Stimulated activated CD4-positive, alpha-beta T cell treated with anti-CD3 and anti-CD28 coated beads, Interleukin-4, amount 100 ng/mL, for 48 hours (primary cell): ENCODE measurements at regions not wholly inside any gene's neighbourhood (a gene's known extent, or its start where the extent isn't known, plus 50 kb on each side); places are given as distances from the start of the nearest gene placed in this dataset.
"Not testable (repeated sequence)": the region's sequence is repeated elsewhere in the genome, so short reads cannot be mapped to it uniquely, and the experiment has no call there.

Experiments
- DNase-seq, 2 donors: peaks; one replicate each; pipeline ENCODE4 v3.0.0-alpha.2; 2020; ENCODE audit warnings: low read depth in 2 of 2

DNA sequence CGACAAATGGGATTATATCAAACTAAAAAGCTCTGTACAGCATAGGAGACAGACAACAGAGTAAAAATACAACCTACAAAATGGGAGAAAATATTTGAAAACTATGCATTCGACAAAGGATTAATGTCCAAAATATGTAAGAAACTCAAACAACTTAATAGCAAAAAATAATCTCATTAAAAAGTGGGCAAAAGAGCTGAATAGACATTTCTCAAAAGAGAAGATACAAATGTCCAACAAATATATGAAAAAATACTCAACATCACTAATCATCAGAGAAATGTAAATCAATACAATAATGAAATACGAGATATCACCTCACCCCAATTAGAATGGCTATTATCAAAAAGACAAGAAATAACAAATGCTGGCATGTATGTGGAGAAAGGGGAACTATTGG is 272.9 kb downstream of the KLHL13 start:
- no peak for DNase-seq

GRCh38 chrX:117840645-117841044 is 276.0 kb downstream of the KLHL13 start:
- no peak for DNase-seq

DNA sequence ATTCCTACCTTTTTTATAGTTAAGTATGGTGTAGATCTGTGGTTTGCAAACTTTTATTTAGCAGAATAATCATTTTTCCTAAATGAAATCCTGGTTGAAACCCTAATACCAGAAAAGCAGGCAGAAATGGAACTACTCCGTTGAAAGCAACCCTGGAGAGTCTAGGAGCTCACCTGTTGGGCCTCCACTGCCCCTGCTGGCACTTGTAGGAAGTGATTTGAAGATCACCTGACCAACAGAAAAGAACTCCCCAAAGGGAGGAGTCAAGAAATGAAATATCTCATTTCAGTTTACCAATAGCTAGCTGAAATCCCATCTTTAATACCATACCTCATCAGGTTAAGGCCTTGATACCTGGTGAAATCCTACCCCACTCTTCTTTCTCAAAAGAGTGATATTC is 277.1 kb downstream of the KLHL13 start:
- peak in 1 of 2 donors; percentile 0 for DNase-seq

DNA sequence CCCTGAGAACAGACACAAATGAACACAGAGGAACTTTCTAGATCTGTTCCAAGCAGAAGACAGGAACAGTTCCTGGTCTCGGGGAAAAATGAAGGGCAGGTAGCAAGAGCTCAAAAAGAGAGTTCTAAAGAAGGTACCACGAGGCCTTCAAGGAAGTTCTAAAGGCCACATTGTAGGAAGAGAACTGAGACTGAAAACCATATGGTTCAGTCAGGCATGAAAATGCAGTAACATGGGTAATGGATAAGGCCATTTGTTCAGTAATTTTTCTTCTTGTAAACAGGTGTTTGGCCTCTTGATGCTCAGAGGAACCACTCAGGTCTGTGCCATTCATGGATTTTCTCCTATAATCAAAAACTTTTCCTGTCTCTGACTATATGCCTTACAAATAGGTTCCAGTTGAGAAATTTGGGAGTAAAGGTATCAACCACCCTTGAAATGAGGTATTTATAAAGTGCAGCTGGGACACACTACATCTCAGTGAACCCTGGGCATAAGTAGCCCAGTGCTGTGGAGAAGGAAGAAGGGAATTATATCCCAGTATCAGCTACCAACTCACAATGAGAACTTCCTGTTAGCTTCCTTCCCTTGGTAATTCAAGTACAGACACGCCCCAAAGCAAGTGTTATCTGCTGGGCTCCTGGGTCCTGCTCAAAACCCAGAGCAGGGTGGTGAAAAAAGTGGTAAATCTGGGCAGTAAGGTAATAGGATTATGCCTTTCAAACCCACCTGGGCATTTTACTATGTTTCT is 277.9 kb downstream of the KLHL13 start:
- DNase-seq = no peak

DNA sequence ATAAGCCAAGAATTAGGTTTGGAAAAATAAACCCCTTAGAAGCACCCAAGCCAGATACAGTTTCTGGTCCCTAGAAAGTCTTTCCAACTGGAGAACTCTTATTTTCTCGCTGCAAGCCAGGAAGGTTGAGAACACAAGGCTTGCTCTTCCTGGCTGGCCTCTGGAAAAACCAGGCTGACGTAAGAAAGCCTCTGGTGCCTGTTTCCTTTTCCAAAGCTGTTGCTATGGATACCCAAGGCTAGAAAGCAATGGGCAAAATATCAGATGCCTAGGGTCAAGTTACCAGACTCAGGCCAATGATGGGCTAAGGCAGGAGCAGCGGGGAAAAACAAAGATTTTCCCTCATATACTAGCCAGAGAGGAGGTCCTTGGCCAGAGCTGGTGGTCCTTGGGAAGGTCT is 281.6 kb downstream of the KLHL13 start:
- DNase-seq = no peak

- DNase-seq = no peak
Measured at GRCh38 chrX:117834076-117834475, 282.5 kb downstream of the KLHL13 start.

DNA sequence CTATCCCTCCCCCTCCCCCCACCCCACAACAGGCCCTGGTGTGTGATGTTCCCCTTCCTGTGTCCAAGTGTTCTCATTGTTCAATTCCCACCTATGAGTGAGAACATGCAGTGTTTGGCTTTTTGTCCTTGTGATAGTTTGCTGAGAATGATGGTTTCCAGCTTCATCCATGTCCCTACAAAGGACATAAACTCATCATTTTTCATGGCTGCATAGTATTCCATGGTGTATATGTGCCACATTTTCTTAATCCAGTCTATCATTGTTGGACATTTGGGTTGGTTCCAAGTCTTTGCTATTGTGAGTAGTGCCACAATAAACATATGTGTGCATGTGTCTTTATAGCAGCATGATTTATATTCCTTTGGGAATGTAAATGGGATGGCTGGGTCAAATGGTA is 295.1 kb downstream of the KLHL13 start:
- DNase-seq = not testable (repeated sequence)

DNA sequence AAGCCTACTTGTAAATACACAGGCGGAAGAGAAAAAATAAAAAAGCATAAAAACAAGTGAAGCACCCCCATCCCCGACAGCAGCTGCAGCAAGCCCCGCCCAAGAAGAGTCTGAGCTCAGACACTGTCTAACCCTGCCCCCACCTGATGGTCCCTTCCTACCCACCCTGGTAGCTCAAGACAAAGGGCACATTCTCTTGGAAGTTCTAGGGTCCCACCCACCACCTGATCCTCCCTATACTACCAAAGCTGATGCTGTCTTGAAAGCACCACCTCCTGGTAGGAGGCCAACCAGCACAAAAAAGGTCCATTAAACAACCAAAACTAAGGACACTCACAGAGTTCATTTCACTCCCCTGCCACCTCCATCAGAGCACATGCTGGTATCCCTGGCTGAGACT is 308.2 kb downstream of the KLHL13 start:
- DNase-seq = no peak

DNA sequence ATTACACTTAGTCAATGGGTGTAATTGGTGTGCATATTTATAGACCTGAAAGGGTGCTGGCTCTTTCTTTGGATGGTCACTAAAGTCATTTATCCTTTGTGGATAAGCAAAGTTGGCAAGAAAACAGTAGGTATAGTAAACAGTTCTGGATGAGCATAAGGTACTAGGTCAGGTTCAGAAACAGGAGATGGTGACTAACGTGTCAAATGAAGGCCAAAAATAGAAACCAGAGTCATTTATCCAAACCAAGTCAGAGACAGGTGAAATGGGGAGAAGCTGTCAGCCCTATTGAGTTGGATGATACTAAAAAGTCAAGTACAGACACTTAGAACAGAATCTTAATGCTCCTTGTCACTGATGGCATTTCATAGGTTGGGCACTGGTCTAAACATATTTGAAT is 313.1 kb downstream of the KLHL13 start:
- DNase-seq = no peak

GRCh38 chrX:117788339-117788738 is 328.3 kb downstream of the KLHL13 start:
- DNase-seq = no peak

- DNase-seq = no peak
Measured at GRCh38 chrX:117771384-117771783, 345.2 kb downstream of the KLHL13 start.

DNA sequence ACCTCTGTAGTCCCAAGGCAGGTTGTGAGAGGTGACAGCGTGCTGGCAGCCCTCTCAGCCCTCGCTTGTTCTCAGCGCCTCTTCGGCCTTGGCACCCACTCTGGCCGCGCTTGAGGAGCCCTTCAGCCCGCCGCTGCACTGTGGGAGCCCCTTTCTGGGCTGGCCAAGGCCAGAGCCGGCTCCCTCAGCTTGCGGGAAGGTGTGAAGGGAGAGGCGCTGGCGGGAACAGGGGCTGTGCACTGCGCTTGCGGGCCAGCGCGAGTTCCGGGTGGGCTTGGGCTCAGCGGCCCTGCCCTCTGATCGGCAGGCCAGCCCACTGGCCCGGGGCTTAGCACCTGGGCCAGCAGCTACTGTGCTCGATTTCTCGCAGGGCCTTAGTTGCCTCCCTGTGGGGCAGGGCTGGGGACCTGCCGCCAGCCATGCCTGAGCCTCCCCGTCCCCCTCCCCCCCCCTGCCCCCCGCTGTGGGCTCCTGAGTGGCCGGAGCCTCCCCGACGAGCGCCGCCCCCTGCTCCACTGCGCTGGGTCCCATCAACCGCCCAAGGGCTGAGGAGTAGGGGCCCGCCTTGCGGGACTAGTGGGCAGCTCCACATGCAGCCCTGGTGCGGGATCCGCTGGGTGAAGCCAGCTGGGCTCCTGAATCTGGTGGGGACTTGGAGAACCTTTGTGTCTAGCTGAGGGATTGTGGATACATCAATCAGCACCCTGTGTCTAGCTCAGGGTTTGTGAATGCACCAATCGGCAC is 347.6 kb downstream of the KLHL13 start:
- no peak for DNase-seq

GRCh38 chrX:117765211-117765610 is 351.4 kb downstream of the KLHL13 start:
- no peak for DNase-seq

DNA sequence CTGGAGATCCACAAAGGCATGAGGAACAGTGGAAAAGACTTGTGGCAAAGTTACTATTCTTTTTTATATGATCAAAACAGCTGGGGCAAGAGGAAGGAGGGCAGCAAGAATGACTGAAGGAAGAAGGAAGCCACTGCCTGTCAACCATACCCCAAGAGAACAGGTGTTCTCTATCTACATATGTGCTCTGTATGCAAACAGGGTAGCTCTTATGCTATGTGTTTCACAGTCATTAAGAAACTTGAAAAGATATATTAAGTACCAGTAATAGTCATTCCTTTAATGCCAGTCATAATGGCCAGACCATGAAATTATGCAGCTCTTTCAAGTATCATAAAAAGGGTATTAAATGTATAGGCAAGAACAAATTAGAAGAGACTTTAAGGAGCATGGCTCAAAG is 363.9 kb downstream of the KLHL13 start:
- no peak for DNase-seq

DNA sequence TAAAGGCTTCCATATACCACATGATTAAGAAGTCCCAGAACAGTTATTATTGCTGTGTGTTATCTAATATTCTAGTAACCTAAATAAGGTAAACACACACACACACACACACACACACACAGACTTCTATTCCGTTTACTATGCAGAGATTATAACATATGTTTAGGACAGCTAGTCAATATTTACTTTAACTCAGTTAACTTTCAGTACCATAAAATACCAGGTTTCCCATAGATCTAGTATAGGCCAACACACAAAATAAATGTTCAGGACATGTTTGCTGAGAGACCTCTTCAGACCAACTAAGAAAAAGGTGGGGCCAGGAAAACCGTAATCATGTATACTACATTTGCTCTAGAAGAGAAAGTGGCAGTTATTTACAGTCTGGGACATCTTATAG is 365.5 kb downstream of the KLHL13 start:
- DNase-seq = no peak

DNA sequence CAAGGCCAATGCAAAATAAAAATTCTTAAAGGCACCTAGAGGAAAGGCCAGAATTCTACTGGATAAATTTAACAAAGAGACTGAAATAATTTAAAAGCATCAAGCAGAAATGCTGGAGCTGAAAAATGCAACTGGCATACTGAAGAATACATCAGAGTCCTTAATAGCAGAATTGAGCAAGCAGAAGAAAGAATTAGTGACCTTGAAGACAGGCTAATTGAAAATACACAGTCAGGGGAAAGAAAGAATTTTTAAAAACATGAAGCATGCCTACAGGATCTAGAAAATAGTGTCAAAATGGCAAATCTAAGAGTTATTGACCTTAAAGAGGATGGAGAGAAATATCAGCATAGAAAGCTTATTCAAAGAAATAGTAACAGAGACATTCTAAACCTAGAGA is 371.7 kb downstream of the KLHL13 start:
- no peak for DNase-seq

DNA sequence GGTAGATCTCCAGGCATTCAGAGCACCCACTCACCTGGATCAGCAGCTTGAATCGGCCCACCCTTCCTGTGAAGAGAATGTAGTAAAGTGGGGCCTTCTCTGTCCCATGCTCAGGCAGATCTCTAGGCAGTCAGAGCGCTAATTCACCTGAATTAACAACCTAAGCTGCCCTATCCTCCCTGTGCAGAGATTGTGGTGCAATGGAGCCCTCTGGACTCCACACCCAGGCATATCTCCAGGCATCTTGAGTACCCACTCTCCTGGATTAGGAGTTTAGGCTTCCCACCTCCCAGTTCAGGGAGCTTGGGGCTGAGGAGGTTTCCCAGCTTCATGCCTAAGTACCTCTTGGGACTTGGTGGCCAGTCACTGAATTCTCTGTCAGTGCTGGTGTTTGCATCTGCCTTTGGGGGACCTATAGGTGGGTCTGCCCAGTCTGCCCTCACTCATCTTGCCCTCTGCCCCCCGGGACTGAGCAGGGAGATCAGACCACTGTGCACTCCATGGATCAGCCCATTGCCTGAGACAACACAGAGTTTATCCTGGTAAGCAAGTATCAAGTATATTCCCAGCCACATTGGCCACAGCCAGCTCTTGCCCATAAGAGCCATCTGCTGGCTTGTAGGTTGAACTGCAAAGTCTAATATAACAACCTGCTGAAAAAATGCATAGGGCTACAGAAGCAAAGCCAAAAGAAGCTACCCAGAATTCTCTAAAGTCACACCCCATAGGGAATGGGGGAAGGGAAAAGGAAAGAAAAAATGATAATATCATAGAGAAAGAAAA is 372.9 kb downstream of the KLHL13 start:
- DNase-seq = no peak

- no peak for DNase-seq
Measured at GRCh38 chrX:117713411-117713810, 403.2 kb downstream of the KLHL13 start.

DNA sequence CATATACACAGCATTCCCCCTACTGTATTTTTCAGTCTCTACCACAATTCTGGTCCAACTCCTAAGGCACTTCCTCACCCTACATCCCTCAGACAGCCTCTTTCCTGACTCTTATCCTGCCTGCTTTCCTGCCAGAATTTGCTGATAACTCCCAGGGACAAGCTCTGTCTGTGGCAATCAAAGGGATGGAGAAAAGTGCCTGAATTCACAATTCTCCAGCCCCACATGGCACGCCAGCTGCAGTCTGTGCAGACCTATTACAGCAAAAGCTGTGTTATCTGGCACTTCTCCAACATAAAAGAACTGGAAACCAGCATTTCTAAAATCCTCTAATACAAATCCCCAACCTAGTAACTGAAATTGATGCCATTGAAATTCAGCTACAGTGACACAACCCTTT is 404.8 kb downstream of the KLHL13 start:
- DNase-seq = no peak

DNA sequence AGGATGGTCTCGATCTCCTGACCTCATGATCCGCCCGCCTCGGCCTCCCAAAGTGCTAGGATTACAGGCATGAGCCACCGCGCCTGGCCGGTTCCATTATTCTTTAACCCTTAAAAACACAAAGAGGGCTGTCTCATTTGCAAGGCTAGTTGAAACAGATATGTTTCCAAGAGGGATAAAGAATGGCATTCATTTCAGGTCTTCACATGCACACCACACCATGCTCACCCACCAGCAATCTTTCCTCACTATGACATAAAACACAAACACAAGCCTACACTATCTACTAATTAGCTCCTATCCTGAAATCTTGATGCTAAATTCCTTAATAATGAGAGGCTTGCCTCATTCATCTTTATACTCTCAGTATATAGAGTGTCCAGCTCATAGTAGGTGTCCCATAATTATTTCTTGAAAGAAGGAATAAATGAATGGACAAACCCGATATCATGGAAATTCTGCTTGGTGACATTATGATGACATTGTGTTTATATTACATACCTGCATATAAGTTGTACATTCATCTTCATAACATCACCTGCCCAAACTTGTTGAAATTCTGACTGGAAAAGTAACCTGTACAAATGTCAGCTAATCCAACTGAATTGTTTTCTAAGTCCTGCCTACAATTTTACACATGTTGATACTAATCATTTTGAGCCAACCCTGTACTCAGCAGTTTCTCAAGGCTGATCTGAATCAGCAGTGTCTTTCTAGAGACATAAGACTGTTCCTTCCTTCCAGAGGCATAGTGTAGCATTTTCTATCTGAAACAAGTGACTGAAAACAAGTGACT is 408.5 kb downstream of the KLHL13 start:
- DNase-seq = no peak

DNA sequence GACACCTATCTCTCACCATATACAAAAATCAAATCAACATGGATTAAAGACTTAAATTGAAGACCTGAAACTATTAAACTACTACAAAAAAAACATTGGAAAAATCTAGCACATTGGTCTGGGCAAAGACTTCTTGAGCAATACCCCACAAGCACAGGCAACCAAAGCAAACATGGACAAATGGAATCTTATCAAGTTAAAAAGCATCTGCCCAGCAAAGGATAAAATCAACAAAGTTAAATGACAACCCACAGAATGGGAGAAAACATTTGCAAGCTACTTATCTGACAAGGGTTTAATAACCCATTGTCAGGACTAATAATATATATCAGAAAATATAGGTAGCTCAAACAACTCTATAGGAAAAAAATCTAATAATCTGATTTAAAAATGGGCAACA is 415.6 kb downstream of the KLHL13 start:
- no peak for DNase-seq

DNA sequence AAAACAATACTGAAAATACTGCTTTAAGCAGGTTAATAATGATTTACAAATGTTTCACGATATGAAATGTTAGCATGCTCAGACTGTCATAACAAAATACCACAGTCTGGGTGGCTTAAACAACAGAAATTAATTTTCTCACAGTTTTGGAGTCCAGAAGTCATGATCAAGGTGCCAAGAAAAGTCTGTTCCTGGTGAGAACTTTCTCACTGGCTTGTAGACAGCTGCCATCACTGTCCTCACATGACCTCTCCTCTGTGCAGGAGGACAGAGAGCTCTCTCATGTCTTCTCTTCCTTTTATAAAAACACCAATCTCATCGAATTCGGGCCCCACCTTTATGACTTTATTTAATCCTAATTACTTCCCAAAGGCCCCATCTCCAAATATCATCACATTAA is 426.7 kb downstream of the KLHL13 start:
- DNase-seq = no peak
